Stimulated activated CD8-positive, alpha-beta memory T cell treated with anti-CD3 and anti-CD28 coated beads, Interleukin-12 subunit alpha, Interleukin-12 subunit beta, amount 100 ng/mL, for 24 hours (primary cell): ENCODE measurements at regions not wholly inside any gene's neighbourhood (a gene's known extent, or its start where the extent isn't known, plus 50 kb on each side); places are given as distances from the start of the nearest gene placed in this dataset.

Experiments
- DNase-seq: peaks from one replicate; pipeline ENCODE4 v3.0.0-alpha.2; 2020; ENCODE audit errors: extremely low read depth

- no peak for DNase-seq
Observed at GRCh38 chr16:80081846-80082245, 458.9 kb upstream of the DYNLRB2 start.

DNA sequence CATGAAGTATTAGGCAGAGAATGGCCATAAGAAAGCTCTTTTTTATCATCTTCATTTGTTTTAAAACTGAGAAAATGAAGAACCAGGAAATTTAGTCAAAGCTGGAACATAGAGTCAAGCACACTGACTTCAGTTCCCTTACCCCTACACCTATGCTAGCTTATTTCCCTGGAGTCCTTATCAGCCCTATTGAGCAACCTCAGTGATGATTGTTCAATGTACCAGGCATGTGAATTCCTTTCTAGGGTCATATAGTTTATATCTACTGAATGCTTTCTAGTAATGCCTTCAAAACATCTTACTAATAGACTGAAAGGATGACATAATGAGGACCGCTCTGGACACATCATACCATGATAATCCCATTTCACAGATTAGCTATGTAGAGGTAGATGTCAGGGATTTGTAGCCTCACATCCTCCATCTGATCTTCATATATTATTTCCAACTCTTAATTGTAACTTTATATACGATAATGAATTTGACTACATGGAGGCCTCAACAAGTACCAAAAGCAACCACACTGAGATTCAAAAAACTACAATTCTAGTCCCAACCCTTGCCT lies 460.4 kb upstream of the DYNLRB2 start:
- DNase-seq, result no peak

DNA sequence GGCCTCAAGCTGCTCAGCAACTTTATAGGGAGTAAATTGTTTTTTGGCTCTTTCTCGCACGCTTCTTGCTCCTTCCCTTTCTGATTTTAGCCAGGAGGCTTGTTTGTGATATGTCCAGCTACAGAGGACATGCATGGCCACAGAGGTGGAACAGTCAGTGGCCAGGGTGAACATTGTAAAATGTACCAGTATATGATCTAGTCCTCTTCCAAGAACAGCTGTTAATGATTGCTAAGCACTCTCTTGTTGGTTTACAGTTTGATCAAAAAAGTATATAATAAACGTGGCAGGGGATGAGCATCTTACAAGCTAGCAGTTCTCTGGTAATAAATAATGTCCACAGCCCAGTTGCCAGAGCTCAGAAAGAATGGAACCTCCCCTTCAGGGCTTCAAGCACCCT lies 461.7 kb upstream of the DYNLRB2 start:
- DNase-seq, result no peak

DNA sequence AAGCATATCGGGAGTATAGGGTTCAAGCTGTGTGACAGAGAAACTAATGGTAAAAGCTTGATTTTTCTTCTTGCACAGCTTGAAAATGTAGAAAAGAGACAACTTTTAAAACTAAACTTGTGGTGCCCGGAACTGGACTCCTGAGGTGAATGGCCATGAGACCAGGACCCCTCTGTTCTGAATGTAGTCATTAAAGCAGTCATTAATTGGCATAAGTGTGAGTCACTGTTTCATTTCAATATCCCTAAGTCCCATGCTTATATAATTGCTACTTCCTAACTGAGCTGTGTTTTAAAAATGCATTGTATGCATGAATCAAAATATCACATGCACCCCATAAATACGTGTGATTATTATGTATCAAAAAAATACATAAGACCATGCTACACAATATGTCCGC lies 463.1 kb upstream of the DYNLRB2 start:
- DNase-seq, result no peak

- no peak for DNase-seq
Observed at GRCh38 chr16:80074329-80074728, 466.5 kb upstream of the DYNLRB2 start.

- DNase-seq, result no peak
Observed at GRCh38 chr16:80071964-80072456, 468.8 kb upstream of the DYNLRB2 start.

GRCh38 chr16:80066805-80067580 lies 466.5 kb upstream of the MAF start:
- no peak for DNase-seq

DNA sequence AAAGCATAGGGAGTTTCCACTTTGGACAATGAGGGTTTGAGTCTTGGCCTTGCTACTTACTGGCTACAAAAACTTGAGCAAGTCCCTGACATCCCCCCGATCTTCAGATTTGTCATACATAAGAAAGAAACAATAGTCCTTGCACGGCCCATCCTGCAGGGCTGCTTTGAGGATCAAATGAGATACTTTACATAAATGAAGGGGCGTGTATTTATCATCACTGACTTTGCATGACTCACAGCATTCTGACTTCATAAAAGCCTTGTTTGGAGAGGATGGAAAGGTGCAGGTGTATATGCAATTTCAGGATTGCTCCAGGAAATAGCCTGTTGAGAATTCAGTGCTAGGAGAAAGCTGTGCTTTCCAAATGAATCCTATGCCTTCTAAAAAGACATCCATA lies 465.0 kb upstream of the MAF start:
- no peak for DNase-seq

GRCh38 chr16:80063713-80064069 lies 463.2 kb upstream of the MAF start:
- DNase-seq, result no peak

GRCh38 chr16:80063031-80063712 lies 462.6 kb upstream of the MAF start:
- no peak for DNase-seq

GRCh38 chr16:80062361-80063030 lies 462.0 kb upstream of the MAF start:
- no peak for DNase-seq

GRCh38 chr16:80060470-80060869 lies 459.9 kb upstream of the MAF start:
- DNase-seq, result no peak

DNA sequence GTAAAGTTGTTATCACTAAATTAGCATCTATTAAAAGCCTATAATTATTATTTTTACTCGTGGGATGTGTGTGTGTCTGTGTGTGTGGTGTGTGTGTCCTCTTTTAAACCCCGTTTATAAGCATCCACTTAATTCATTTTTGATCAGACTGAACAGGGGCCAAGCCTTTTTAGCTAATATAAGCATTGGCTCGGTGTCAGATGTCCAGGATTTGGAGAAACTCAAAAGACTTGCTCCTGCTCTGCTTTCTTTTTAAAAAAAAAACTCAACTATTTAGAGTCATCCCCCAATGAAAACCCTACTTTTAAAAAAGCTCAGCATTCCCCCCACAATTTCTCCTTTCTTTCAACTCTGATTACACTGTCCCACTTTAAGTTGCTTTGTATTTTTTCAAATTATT lies 459.3 kb upstream of the MAF start:
- no peak for DNase-seq

DNA sequence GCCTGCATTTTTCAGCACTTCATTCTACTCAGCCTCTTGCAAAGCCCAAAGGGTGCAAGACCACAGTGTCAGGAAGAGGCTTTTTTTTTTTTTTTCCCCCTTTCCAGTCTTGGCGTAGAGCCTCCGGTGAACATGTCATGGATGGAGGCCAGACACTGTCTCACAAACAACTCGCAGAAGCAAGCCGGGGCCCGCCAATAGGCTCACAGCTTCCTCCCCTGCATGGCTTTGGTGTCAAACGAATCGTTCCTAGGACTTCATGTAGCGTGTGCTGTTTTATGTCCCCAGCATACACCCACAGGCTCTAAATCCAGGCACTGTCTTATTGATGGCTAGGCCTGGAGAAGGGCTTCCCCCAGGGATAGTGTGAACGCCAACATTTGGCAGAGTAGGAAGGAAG lies 457.7 kb upstream of the MAF start:
- no peak for DNase-seq

GRCh38 chr16:80056324-80056723 lies 455.8 kb upstream of the MAF start:
- no peak for DNase-seq

- DNase-seq, result no peak
Observed at GRCh38 chr16:80055831-80056230, 455.3 kb upstream of the MAF start.

DNA sequence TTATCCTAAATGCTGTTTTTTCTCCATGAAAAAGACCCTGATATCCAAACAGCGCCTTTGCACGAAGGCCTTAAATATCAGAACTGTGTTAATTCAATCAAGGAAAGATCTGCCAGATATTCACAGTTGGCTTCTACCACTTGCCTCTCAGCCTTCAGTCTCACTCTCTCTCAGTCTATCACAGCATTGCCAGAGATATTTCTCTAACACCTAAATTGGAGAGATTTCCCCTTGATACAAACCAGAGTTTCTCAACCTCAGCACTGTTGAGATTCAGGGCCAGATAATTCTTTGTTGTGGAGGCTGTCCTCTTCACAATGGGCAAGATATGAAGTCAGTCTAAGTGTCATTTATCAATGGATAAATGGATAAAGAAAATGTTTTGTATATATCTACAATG lies 454.1 kb upstream of the MAF start:
- DNase-seq, result no peak

GRCh38 chr16:80051040-80051439 lies 450.5 kb upstream of the MAF start:
- no peak for DNase-seq

- DNase-seq, result no peak
Observed at GRCh38 chr16:80048250-80048649, 447.7 kb upstream of the MAF start.

GRCh38 chr16:80047842-80048241 lies 447.3 kb upstream of the MAF start:
- no peak for DNase-seq

DNA sequence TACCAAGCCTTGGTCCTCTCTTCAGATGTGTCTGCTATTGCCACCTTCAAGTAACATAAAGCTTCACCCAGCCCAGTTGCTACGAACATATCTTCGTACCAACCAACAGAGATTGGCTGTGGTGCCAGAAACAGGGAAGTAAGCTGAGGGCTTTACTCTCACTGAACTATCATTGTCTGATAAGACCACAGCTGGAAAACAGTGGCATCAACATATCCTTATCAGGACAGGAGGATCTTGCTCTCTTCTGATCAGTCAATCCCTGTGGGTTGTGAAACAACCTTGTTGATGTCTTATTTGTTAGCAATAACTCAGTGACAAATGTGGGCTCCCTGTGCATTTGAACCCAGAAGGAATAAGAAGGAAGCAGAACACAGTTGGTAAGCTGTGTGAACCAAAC lies 446.3 kb upstream of the MAF start:
- no peak for DNase-seq

GRCh38 chr16:80046261-80046660 lies 445.7 kb upstream of the MAF start:
- DNase-seq, result no peak

DNA sequence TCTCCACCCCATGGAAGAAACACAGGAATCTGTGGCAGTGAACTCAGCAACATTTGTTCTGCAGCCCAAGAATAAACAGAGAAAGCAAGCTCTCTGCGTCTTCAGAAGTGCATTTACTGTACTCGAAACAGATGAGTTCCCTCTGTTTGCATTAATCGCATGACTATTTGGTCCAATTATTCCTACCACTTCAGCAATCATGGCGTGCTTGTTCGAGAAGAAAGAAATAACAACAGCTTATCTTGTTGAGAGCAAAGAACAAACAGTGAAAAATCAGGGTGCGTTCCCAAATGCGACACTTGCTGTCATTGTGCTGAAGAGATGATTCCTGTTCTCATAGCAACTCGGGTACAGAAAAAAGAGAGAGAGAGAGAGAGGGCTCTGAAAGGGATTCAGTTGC lies 445.3 kb upstream of the MAF start:
- no peak for DNase-seq
